HFFc6 (cell line): ENCODE measurements at regions not wholly inside any gene's neighbourhood (a gene's known extent, or its start where the extent isn't known, plus 50 kb on each side); places are given as distances from the start of the nearest gene placed in this dataset.

Experiments
- DNase-seq: peaks from one replicate; pipeline ENCODE4 v3.0.0-alpha.2; 2018
- H3K27ac Mint-ChIP-seq: 2 replicates; pipeline ENCODE4 v1.8.0; 2020; ENCODE audit warnings: mild to moderate bottlenecking, mixed read lengths
- H3K27me3 Mint-ChIP-seq: 2 replicates; pipeline ENCODE4 v1.8.0; 2021; ENCODE audit warnings: mild to moderate bottlenecking, moderate library complexity, mixed read lengths; ENCODE audit not compliant: insufficient read depth
- H3K36me3 Mint-ChIP-seq: 2 replicates; pipeline ENCODE4 v1.8.0; 2021; ENCODE audit warnings: low read depth, mixed read lengths
- H3K4me1 Mint-ChIP-seq: 2 replicates; pipeline ENCODE4 v1.8.0; 2020; ENCODE audit warnings: low read depth, mixed read lengths
- H3K4me3 Mint-ChIP-seq: 2 replicates; pipeline ENCODE4 v1.8.0; 2020; ENCODE audit warnings: mild to moderate bottlenecking, moderate library complexity, mixed read lengths
- H3K9me3 Mint-ChIP-seq: 2 replicates; pipeline ENCODE4 v1.8.0; 2020; ENCODE audit warnings: mild to moderate bottlenecking, mixed read lengths
- CTCF ChIP-seq: fragments of 200-600 bp; sonication (generic); IDR thresholded peaks from 2 replicates; pipeline ENCODE4 v1.5.0; 2021; ENCODE audit warnings: antibody characterized with exemption, mild to moderate bottlenecking

- no peaks in the 10 kb centered on the region for H3K4me1 Mint-ChIP-seq
- no peaks in the 10 kb centered on the region for H3K36me3 Mint-ChIP-seq
- H3K4me3 Mint-ChIP-seq, result no peak overlapping the region
- DNase-seq, result no peak
- no peaks in the 10 kb centered on the region for H3K27me3 Mint-ChIP-seq
- no peak overlapping the region for H3K27ac Mint-ChIP-seq
- peaks cover 45% of the 10 kb centered on the region for H3K9me3 Mint-ChIP-seq
- TF ChIP-seq CTCF, result no peak
Observed at GRCh38 chr13:22495819-22496218, 685.0 kb upstream of the SGCG start.

- peaks cover 45% of the 10 kb centered on the region for H3K9me3 Mint-ChIP-seq
- H3K27me3 Mint-ChIP-seq, result no peaks in the 10 kb centered on the region
- H3K27ac Mint-ChIP-seq, result no peak overlapping the region
- no peaks in the 10 kb centered on the region for H3K36me3 Mint-ChIP-seq
- no peaks in the 10 kb centered on the region for H3K4me1 Mint-ChIP-seq
- DNase-seq, result no peak
- no peak overlapping the region for H3K4me3 Mint-ChIP-seq
- no peak for TF ChIP-seq CTCF
Observed at GRCh38 chr13:22496803-22497508, 683.8 kb upstream of the SGCG start.

- no peak overlapping the region for H3K4me3 Mint-ChIP-seq
- no peaks in the 10 kb centered on the region for H3K27me3 Mint-ChIP-seq
- no peak overlapping the region for H3K27ac Mint-ChIP-seq
- DNase-seq, result no peak
- peaks cover 5% of the 10 kb centered on the region; the same call in 1 of the 2 replicates for H3K36me3 Mint-ChIP-seq
- peaks cover 51% of the 10 kb centered on the region for H3K9me3 Mint-ChIP-seq
- TF ChIP-seq CTCF, result no peak
- H3K4me1 Mint-ChIP-seq, result no peaks in the 10 kb centered on the region
Observed at GRCh38 chr13:22497991-22498780, 682.6 kb upstream of the SGCG start.

GRCh38 chr13:22499919-22500318 is 680.9 kb upstream of the SGCG start:
- no peak for TF ChIP-seq CTCF
- no peak for DNase-seq
- no peak overlapping the region for H3K27ac Mint-ChIP-seq

GRCh38 chr13:22505489-22505888 is 675.3 kb upstream of the SGCG start:
- DNase-seq, result no peak
- Mint-ChIP-seq H3K27me3 (no peaks in the 10 kb centered on the region), H3K27ac (no peak overlapping the region), H3K9me3 (peaks cover 27% of the 10 kb centered on the region), H3K36me3 (peaks cover 5% of the 10 kb centered on the region; the same call in 1 of the 2 replicates), H3K4me1 (no peaks in the 10 kb centered on the region), H3K4me3 (no peak overlapping the region)
- no peak for TF ChIP-seq CTCF

More at GRCh38 chr13:22499919-22500318, 680.9 kb upstream of the SGCG start:
- H3K4me1 Mint-ChIP-seq, result no peaks in the 10 kb centered on the region
- H3K36me3 Mint-ChIP-seq, result peaks cover 5% of the 10 kb centered on the region; the same call in 1 of the 2 replicates
- no peaks in the 10 kb centered on the region for H3K27me3 Mint-ChIP-seq
- H3K9me3 Mint-ChIP-seq, result peaks cover 39% of the 10 kb centered on the region
- no peak overlapping the region for H3K4me3 Mint-ChIP-seq
